ENCODE measurements at regions not wholly inside any gene's neighbourhood (a gene's known extent, or its start where the extent isn't known, plus 50 kb on each side); places are given as distances from the start of the nearest gene placed in this dataset.

- TF ChIP-seq CTCF (conservative IDR thresholded peaks at IDR 0.05; ENCODE audit: low read depth, low read length) (no peak), EZH2 (IDR thresholded peaks at IDR 0.05; ENCODE audit: borderline replicate concordance, low read depth, low read length, poor library complexity, severe bottlenecking) (no peak)
Observed at GRCh38 chr7:119888251-119888650, 384.7 kb upstream of the KCND2 start.

Measured in A673 (cell line).